ENCODE measurements at regions not wholly inside any gene's neighbourhood (a gene's known extent, or its start where the extent isn't known, plus 50 kb on each side); places are given as distances from the start of the nearest gene placed in this dataset.
"Not testable (repeated sequence)": the region's sequence is repeated elsewhere in the genome, so short reads cannot be mapped to it uniquely, and the experiment has no call there.

GRCh38 chr1:96185181-96185580 is 536.4 kb upstream of the PTBP2 start:
- DNase-seq (ENCODE audit: low spot score) = no peak

GRCh38 chr1:96187020-96187419 is 534.6 kb upstream of the PTBP2 start:
- no peak for DNase-seq (ENCODE audit: low spot score)

GRCh38 chr1:96191165-96191564 is 530.4 kb upstream of the PTBP2 start:
- DNase-seq (ENCODE audit: low spot score) = no peak

GRCh38 chr1:96206451-96206850 is 515.1 kb upstream of the PTBP2 start:
- no peak for DNase-seq (ENCODE audit: low spot score)

- no peak for DNase-seq (ENCODE audit: low spot score)
Measured at GRCh38 chr1:96207936-96208335, 513.6 kb upstream of the PTBP2 start.

- DNase-seq (ENCODE audit: low spot score) = no peak
Measured at GRCh38 chr1:96208428-96208827, 513.2 kb upstream of the PTBP2 start.

- no peak for DNase-seq (ENCODE audit: low spot score)
Measured at GRCh38 chr1:96210054-96210453, 511.5 kb upstream of the PTBP2 start.

- DNase-seq (ENCODE audit: low spot score) = no peak
Measured at GRCh38 chr1:96211202-96211601, 510.4 kb upstream of the PTBP2 start.

GRCh38 chr1:96214982-96215381 is 506.6 kb upstream of the PTBP2 start:
- DNase-seq (ENCODE audit: low spot score) = no peak

- no peak for DNase-seq (ENCODE audit: low spot score)
Measured at GRCh38 chr1:96220651-96221050, 500.9 kb upstream of the PTBP2 start.

GRCh38 chr1:96222701-96223100 is 498.9 kb upstream of the PTBP2 start:
- no peak for DNase-seq (ENCODE audit: low spot score)

GRCh38 chr1:96224229-96224628 is 497.4 kb upstream of the PTBP2 start:
- DNase-seq (ENCODE audit: low spot score) = not testable (repeated sequence)

- no peak for DNase-seq (ENCODE audit: low spot score)
Measured at GRCh38 chr1:96233422-96233821, 488.2 kb upstream of the PTBP2 start.

- peak; percentile 56 for DNase-seq (ENCODE audit: low spot score)
Measured at GRCh38 chr1:96234299-96234698, 487.3 kb upstream of the PTBP2 start.

- peak; percentile 73 for DNase-seq (ENCODE audit: low spot score)
Measured at GRCh38 chr1:96236156-96236739, 485.3 kb upstream of the PTBP2 start.

- DNase-seq (ENCODE audit: low spot score) = peak; percentile 35
Measured at GRCh38 chr1:96238426-96238825, 483.2 kb upstream of the PTBP2 start.

- DNase-seq (ENCODE audit: low spot score) = no peak
Measured at GRCh38 chr1:96240438-96240837, 481.1 kb upstream of the PTBP2 start.

- no peak for DNase-seq (ENCODE audit: low spot score)
Measured at GRCh38 chr1:96253246-96254035, 468.1 kb upstream of the PTBP2 start.

GRCh38 chr1:96256130-96256790 is 465.3 kb upstream of the PTBP2 start:
- no peak for DNase-seq (ENCODE audit: low spot score)

- DNase-seq (ENCODE audit: low spot score) = no peak
Measured at GRCh38 chr1:96259399-96259798, 462.2 kb upstream of the PTBP2 start.

- DNase-seq (ENCODE audit: low spot score) = no peak
Measured at GRCh38 chr1:96281491-96281890, 440.1 kb upstream of the PTBP2 start.

- no peak for DNase-seq (ENCODE audit: low spot score)
Measured at GRCh38 chr1:96290033-96290432, 431.6 kb upstream of the PTBP2 start.

- no peak for DNase-seq (ENCODE audit: low spot score)
Measured at GRCh38 chr1:96290801-96291200, 430.8 kb upstream of the PTBP2 start.

All from kidney tubule cell (primary cell).